GM21367 (cell line): ENCODE measurements at regions not wholly inside any gene's neighbourhood (a gene's known extent, or its start where the extent isn't known, plus 50 kb on each side); places are given as distances from the start of the nearest gene placed in this dataset.

Experiments
- ATAC-seq: cut with Tn5 transposase; IDR thresholded peaks from one replicate; pipeline ENCODE4 v1.9.1; 2021; ENCODE audit not compliant: unreplicated experiment

- ATAC-seq, result no peak
These were observed 1286.7 kb downstream of the TBC1D22A start for GRCh38 chr22:48049116-48049515.

GRCh38 chr22:48047722-48048500, 1285.5 kb downstream of the TBC1D22A start:
- ATAC-seq, result no peak

GRCh38 chr22:48045369-48045768, 1282.9 kb downstream of the TBC1D22A start:
- ATAC-seq, result no peak

- no peak for ATAC-seq
These were observed 1282.1 kb downstream of the TBC1D22A start for GRCh38 chr22:48044487-48045060.

- no peak for ATAC-seq
These were observed 1281.1 kb downstream of the TBC1D22A start for GRCh38 chr22:48043581-48043980.

- no peak for ATAC-seq
These were observed 1280.4 kb downstream of the TBC1D22A start for GRCh38 chr22:48042621-48043395.

- no peak for ATAC-seq
These were observed 1276.9 kb downstream of the TBC1D22A start for GRCh38 chr22:48039326-48039725.

- no peak for ATAC-seq
These were observed 1275.2 kb downstream of the TBC1D22A start for GRCh38 chr22:48037618-48038017.

- ATAC-seq, result no peak
These were observed 1273.4 kb downstream of the TBC1D22A start for GRCh38 chr22:48035897-48036296.

- ATAC-seq, result no peak
These were observed 1269.1 kb downstream of the TBC1D22A start for GRCh38 chr22:48031589-48031988.

- no peak for ATAC-seq
These were observed 1262.6 kb downstream of the TBC1D22A start for GRCh38 chr22:48025096-48025495.

- ATAC-seq, result no peak
These were observed 1259.5 kb downstream of the TBC1D22A start for GRCh38 chr22:48021991-48022401.

- no peak for ATAC-seq
These were observed 1255.9 kb downstream of the TBC1D22A start for GRCh38 chr22:48018346-48018745.

GRCh38 chr22:48015701-48016100, 1253.3 kb downstream of the TBC1D22A start:
- ATAC-seq, result no peak

- no peak for ATAC-seq
These were observed 1242.5 kb downstream of the TBC1D22A start for GRCh38 chr22:48004936-48005335.

- ATAC-seq, result no peak
These were observed 1241.6 kb downstream of the TBC1D22A start for GRCh38 chr22:48004038-48004437.

GRCh38 chr22:48001101-48001500, 1238.7 kb downstream of the TBC1D22A start:
- no peak for ATAC-seq

GRCh38 chr22:47997612-47998011, 1235.2 kb downstream of the TBC1D22A start:
- no peak for ATAC-seq

GRCh38 chr22:47997052-47997590, 1234.7 kb downstream of the TBC1D22A start:
- no peak for ATAC-seq

GRCh38 chr22:47996446-47996857, 1234.0 kb downstream of the TBC1D22A start:
- ATAC-seq, result no peak

GRCh38 chr22:47995718-47996117, 1233.3 kb downstream of the TBC1D22A start:
- no peak for ATAC-seq

GRCh38 chr22:47995264-47995627, 1232.8 kb downstream of the TBC1D22A start:
- ATAC-seq, result no peak
